NCI-H446 treated with DMSO at 0.1 percent for 48 hours (cell line): ENCODE measurements at regions not wholly inside any gene's neighbourhood (a gene's known extent, or its start where the extent isn't known, plus 50 kb on each side); places are given as distances from the start of the nearest gene placed in this dataset.
"Not testable (repeated sequence)": the region's sequence is repeated elsewhere in the genome, so short reads cannot be mapped to it uniquely, and the experiment has no call there.

Experiments used
- DNase-seq: peaks from one replicate; lab custom pipeline; 2025; lab: John Stamatoyannopoulos, UW

- no peak for DNase-seq
Measured at GRCh38 chr13:80946008-80946802, 605.3 kb upstream of the SPRY2 start.

- no peak for DNase-seq
Measured at GRCh38 chr13:80945328-80945727, 604.4 kb upstream of the SPRY2 start.

GRCh38 chr13:80939581-80939980 lies 598.7 kb upstream of the SPRY2 start:
- no peak for DNase-seq

- no peak for DNase-seq
Measured at GRCh38 chr13:80931766-80932165, 590.8 kb upstream of the SPRY2 start.

- no peak for DNase-seq
Measured at GRCh38 chr13:80931118-80931517, 590.2 kb upstream of the SPRY2 start.

DNA sequence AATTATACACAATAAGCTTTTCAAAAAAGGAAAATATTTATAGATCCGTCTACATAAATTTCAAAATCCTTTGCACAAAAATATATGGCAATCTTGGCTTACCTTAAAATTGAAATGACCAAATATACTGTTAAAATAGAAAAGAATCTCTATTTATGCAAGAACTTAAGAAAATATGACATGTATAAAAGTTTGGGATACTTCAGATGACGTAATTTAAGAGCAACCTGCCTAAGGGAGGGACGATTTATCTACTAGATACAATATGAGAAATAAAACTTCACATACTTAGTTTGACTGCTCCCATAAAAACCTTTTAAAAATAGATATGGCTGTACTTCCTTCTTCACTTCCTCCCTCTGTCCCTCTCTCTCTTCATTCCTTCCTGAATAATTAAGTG lies 587.3 kb upstream of the SPRY2 start:
- no peak for DNase-seq

GRCh38 chr13:80926024-80926423 lies 585.1 kb upstream of the SPRY2 start:
- DNase-seq: not testable (repeated sequence)

GRCh38 chr13:80924596-80924995 lies 583.7 kb upstream of the SPRY2 start:
- no peak for DNase-seq

GRCh38 chr13:80923907-80924306 lies 583.0 kb upstream of the SPRY2 start:
- DNase-seq: no peak

DNA sequence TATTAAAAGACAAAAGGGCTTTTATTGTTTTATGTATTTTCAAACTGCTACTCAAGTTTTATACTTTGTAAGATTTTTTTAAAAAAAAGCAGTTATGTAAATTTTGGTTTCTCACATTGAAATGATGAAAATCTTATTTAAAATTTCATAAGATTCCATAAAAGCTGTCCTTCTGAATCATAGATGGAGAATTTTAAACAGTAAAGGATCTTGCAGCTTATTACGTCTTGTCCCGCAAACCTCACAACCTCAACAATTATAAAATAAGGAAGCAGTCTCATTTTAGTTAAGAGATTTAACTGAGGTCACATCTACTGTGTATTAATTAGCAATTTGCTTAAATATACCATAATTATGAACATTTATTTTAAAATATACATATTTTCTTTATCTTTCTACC lies 581.0 kb upstream of the SPRY2 start:
- no peak for DNase-seq

DNA sequence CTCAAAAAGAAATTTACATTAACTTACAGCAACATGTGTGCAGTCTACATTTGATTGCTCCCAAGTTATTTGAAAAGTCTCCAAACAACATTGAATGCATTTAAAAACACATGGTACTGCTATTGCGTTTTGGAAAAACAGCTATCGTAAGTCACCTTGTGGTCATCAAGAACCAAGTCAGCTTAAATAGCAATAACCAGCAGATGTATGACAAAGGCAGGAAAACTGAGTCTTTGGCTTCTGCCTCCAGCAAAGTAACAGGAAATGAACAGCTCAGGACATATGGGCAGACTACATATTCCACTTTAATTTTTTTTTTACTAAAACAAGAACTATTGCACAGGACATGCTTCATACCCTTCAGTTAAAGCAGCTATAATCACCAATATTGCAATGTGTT lies 580.6 kb upstream of the SPRY2 start:
- DNase-seq: no peak

- DNase-seq: no peak
Measured at GRCh38 chr13:80906860-80907259, 565.9 kb upstream of the SPRY2 start.

- DNase-seq: no peak
Measured at GRCh38 chr13:80904386-80904785, 563.5 kb upstream of the SPRY2 start.

GRCh38 chr13:80903911-80904310 lies 563.0 kb upstream of the SPRY2 start:
- DNase-seq: no peak

DNA sequence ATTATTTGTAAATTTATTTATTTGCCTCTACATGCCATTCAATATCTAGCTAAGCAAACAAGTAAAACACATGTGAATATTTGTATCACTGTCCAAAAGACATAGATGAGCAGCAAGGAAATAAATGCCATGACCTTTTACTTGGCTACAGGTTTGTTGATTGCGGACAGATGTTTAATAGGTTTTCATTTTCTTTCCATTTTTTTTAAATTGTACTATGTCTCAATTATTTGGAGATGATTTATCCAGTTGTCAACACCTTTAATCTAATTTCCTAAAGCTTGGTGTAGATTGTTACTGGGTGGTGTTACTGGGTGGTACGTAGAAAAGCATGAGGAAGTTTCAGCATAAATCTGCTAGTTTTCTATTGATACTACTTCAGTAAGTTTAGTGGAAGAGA lies 560.6 kb upstream of the SPRY2 start:
- no peak for DNase-seq

- no peak for DNase-seq
Measured at GRCh38 chr13:80901111-80901510, 560.2 kb upstream of the SPRY2 start.

DNA sequence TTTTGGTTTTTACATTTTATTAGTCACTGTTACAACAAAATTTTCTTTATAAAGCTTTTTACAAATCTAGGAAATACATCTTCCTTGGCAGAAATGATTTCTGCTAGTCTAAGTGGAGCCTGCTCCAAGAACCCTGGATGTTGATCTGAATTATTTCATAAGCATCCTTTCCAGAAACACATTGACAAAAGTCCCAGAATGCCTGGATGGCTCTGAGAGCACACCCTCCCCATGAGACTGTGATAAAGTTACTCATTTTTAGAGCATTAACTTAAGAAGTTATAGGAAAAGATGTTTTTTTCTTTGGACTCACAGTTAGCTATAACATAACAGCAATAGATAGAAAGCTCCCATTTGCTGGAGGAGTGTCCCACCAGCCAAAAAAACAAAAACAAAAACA lies 559.6 kb upstream of the SPRY2 start:
- no peak for DNase-seq

- DNase-seq: not testable (repeated sequence)
Measured at GRCh38 chr13:80897641-80898040, 556.7 kb upstream of the SPRY2 start.

GRCh38 chr13:80894917-80895316 lies 554.0 kb upstream of the SPRY2 start:
- DNase-seq: no peak

DNA sequence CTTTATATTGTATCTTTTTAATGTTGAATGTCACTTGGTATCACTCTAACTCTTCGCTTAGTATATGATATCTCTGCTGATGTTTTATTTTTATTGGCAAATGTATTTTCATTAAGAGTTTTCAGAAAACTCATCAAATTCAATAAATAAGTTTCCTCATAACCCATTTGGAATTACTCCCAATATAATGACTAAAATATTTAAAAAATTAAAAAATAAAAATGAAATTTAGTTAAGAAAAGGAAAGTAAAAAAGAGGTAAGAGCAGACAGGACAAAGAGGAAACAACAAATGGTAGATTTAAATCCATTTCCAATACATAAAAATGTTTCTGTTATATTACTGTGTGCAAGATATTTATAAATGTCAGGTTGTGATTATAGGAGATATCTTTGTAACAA lies 548.9 kb upstream of the SPRY2 start:
- DNase-seq: no peak

DNA sequence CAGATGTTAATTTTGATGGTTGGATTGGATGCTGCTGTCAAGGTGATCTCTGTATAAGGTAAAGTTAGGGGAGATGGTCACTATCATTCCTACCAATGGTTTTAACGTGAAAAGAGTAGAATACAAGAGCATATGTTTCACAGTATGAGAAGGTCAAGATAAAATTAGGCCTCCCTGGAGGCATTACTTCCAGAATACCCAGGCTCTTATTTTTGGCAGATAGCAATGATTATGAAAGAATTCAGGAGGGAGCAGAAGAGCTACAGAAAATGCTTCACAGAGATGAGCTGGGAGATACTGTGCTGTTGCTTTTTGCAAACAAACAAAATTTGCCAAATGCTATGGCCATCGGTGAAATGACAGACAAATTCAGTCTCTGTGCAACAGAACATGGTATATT lies 547.5 kb upstream of the SPRY2 start:
- no peak for DNase-seq

DNA sequence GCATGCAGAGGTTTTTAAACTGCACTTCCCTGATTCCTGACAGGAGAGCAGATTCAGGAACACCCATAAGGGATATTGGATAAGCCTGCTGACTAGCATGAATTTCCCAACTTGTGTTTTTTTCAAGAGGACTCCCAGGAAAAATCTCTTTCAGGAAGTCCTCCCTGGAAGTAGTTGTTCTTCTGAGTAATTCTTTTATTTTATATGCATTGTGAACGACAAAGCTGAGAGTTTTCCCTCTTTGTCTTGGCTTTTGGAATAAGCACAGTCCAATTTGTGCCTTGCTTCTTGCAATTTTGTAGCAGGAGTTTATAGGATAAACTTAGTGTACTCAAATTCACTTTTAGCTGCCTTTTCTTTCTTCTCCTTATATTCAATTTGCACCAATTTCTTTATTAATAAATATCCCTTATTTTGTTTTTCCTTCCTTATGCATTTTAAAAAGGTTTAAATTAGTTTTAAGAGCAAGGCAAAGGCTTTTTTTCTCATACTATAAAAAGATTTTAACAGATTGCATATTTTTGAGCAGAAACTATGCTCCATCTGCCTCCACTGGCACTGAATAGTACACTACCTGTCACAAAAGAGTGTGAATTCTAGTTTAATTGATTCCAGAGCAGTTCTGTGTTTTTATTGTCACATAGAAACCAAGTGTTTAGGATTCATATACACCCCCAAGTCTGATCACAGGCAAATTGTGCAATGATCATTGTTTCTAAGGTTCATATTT lies 543.3 kb upstream of the SPRY2 start:
- DNase-seq: no peak

- DNase-seq: no peak
Measured at GRCh38 chr13:80883545-80883944, 542.6 kb upstream of the SPRY2 start.
